K562 (cell line): ENCODE measurements at regions not wholly inside any gene's neighbourhood (a gene's known extent, or its start where the extent isn't known, plus 50 kb on each side); places are given as distances from the start of the nearest gene placed in this dataset.

Source experiments
- BRD4 ChIP-seq: fragments of 200-600 bp; sonication (generic); IDR thresholded peaks from 2 replicates; pipeline ENCODE4 v1.6.1; 2017; ENCODE audit warnings: inconsistent platforms
- CTCF ChIP-seq, 3 experiments: IDR thresholded peaks in 2 of 3; conservative IDR thresholded peaks in 1 of 3; 2 replicates each; pipeline ENCODE4 v1.5.1; 2011 to 2012; ENCODE audit warnings: low read length in 3 of 3, mild to moderate bottlenecking in 3 of 3, control low read depth in 2 of 3, improper control_type of control experiment in 1 of 3, inconsistent platforms in 1 of 3, low read depth in 1 of 3, mixed read lengths in 1 of 3, moderate library complexity in 1 of 3; ENCODE audit not compliant: insufficient read depth in 2 of 3
- PKNOX1 ChIP-seq: fragments of 450-650 bp; IDR thresholded peaks from 2 replicates; pipeline ENCODE4 v1.6.1; 2016
- SIX5 ChIP-seq, 2 experiments: IDR thresholded peaks; 2 replicates each; pipeline ENCODE4 v1.6.1; 2011; ENCODE audit warnings: low read length in 2 of 2, borderline replicate concordance in 1 of 2, low read depth in 1 of 2, mild to moderate bottlenecking in 1 of 2, moderate library complexity in 1 of 2; ENCODE audit not compliant: insufficient read depth in 1 of 2
- TCF7L2 ChIP-seq: fragments of 150-350 bp; IDR thresholded peaks from 2 replicates; pipeline ENCODE4 v1.6.1; 2016; ENCODE audit warnings: low read depth, mild to moderate bottlenecking, low read length, moderate library complexity
- U2AF2 ChIP-seq: fragments of 200-400 bp; formaldehyde crosslinking; optimal IDR thresholded peaks from 2 replicates; pipeline ENCODE3; 2017; ENCODE audit warnings: low read depth, mild to moderate bottlenecking, low read length

- TF ChIP-seq CTCF (IDR thresholded peaks at IDR 0.05 in 2 of 3, conservative IDR thresholded peaks at IDR 0.05 in 1 of 3; ENCODE audit: insufficient read depth in 2 of 3, low read depth in 1 of 3, low read length in 3 of 3) (no peak), SIX5 (IDR thresholded peaks at IDR 0.05; ENCODE audit: borderline replicate concordance in 1 of 2, insufficient read depth in 1 of 2, low read depth in 1 of 2, low read length in 2 of 2) (no peak), TCF7L2 (no peak), U2AF2 (no peak), BRD4 (no peak), PKNOX1 (no peak)
Measured at GRCh38 chr3:43979645-43980044, 262.0 kb upstream of the TOPAZ1 start.
